ENCODE measurements at regions not wholly inside any gene's neighbourhood (a gene's known extent, or its start where the extent isn't known, plus 50 kb on each side); places are given as distances from the start of the nearest gene placed in this dataset.

GRCh38 chr9:102445906-102446305 lies 549.2 kb upstream of the CYLC2 start:
- WGBS = 60% methylated on average over 1 of the region's 1 CpG
- no peak for DNase-seq (ENCODE audit: low spot score)
- H3K27me3 ChIP-seq (ENCODE audit: control insufficient read depth in 4 of 4, insufficient read depth in 4 of 4, low read length in 3 of 4) = no peaks in the 10 kb centered on the region
- H3K9me3 ChIP-seq (ENCODE audit: control insufficient read depth in 4 of 4, low read length in 3 of 4) = peaks cover 0 to 3% (median 0%) of the 10 kb centered on the region in 4 donors
- H3K9ac ChIP-seq (ENCODE audit: low read depth in 1 of 2, low read length in 2 of 2) = no peak overlapping the region
- no peak overlapping the region for H3K4me3 ChIP-seq (ENCODE audit: low read depth in 1 of 3, low read length in 3 of 3)
- TF ChIP-seq, protein P1, sequence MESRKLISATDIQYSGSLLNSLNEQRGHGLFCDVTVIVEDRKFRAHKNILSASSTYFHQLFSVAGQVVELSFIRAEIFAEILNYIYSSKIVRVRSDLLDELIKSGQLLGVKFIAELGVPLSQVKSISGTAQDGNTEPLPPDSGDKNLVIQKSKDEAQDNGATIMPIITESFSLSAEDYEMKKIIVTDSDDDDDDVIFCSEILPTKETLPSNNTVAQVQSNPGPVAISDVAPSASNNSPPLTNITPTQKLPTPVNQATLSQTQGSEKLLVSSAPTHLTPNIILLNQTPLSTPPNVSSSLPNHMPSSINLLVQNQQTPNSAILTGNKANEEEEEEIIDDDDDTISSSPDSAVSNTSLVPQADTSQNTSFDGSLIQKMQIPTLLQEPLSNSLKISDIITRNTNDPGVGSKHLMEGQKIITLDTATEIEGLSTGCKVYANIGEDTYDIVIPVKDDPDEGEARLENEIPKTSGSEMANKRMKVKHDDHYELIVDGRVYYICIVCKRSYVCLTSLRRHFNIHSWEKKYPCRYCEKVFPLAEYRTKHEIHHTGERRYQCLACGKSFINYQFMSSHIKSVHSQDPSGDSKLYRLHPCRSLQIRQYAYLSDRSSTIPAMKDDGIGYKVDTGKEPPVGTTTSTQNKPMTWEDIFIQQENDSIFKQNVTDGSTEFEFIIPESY (IDR thresholded peaks at IDR 0.05) = no peak
- TF ChIP-seq FOXA1 (IDR thresholded peaks at IDR 0.05) = no peak
- TF ChIP-seq JUND (IDR thresholded peaks at IDR 0.05) = no peak
- no peak for TF ChIP-seq RAD21 (IDR thresholded peaks at IDR 0.05)
- TF ChIP-seq EGR1 (IDR thresholded peaks at IDR 0.05; ENCODE audit: low read depth in 2 of 2) = no peak
- no peak for TF ChIP-seq NR2F2 (IDR thresholded peaks at IDR 0.05)
- no peak for TF ChIP-seq HNF4G (IDR thresholded peaks at IDR 0.05)
- TF ChIP-seq SP1 (IDR thresholded peaks at IDR 0.05) = no peak
- no peak for TF ChIP-seq GABPA (IDR thresholded peaks at IDR 0.05 in 1 of 2, conservative IDR thresholded peaks at IDR 0.05 in 1 of 2)
- TF ChIP-seq, protein P2, sequence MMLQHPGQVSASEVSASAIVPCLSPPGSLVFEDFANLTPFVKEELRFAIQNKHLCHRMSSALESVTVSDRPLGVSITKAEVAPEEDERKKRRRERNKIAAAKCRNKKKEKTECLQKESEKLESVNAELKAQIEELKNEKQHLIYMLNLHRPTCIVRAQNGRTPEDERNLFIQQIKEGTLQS (IDR thresholded peaks at IDR 0.05) = no peak
- no peak for TF ChIP-seq CTCF (IDR thresholded peaks at IDR 0.05; ENCODE audit: low read depth, low read length, missing input control)
- no peak for TF ChIP-seq HNF4A (conservative IDR thresholded peaks at IDR 0.05)
- no peak for TF ChIP-seq MAX (IDR thresholded peaks at IDR 0.05)
- no peak for TF ChIP-seq YY1 (IDR thresholded peaks at IDR 0.05)
- TF ChIP-seq FOXA2 (IDR thresholded peaks at IDR 0.05) = no peak
- no peaks in the 10 kb centered on the region for H3K36me3 ChIP-seq (ENCODE audit: control insufficient read depth in 4 of 4, insufficient read depth in 3 of 4, low read depth in 1 of 4, low read length in 3 of 4)
- no peak overlapping the region for H3K27ac ChIP-seq (ENCODE audit: low read depth in 1 of 2, low read length in 2 of 2)
- H3K4me1 ChIP-seq (ENCODE audit: control insufficient read depth in 4 of 4, insufficient read depth in 4 of 4, low read length in 3 of 4) = no peaks in the 10 kb centered on the region

GRCh38 chr9:102445181-102445747 lies 549.9 kb upstream of the CYLC2 start:
- H3K9ac ChIP-seq (ENCODE audit: low read depth in 1 of 2, low read length in 2 of 2) = no peak overlapping the region
- no peaks in the 10 kb centered on the region for H3K4me1 ChIP-seq (ENCODE audit: control insufficient read depth in 4 of 4, insufficient read depth in 4 of 4, low read length in 3 of 4)
- DNase-seq (ENCODE audit: low spot score) = no peak
- no peak overlapping the region for H3K27ac ChIP-seq (ENCODE audit: low read depth in 1 of 2, low read length in 2 of 2)
- H3K9me3 ChIP-seq (ENCODE audit: control insufficient read depth in 4 of 4, low read length in 3 of 4) = peaks cover 0 to 3% (median 0%) of the 10 kb centered on the region in 4 donors
- peaks cover 0 to under 1% (median 0%) of the 10 kb centered on the region in 4 donors for H3K27me3 ChIP-seq (ENCODE audit: control insufficient read depth in 4 of 4, insufficient read depth in 4 of 4, low read length in 3 of 4)
- H3K4me3 ChIP-seq (ENCODE audit: low read depth in 1 of 3, low read length in 3 of 3) = no peak overlapping the region
- WGBS = 84% methylated on average over 1 of the region's 1 CpG
- no peaks in the 10 kb centered on the region for H3K36me3 ChIP-seq (ENCODE audit: control insufficient read depth in 4 of 4, insufficient read depth in 3 of 4, low read depth in 1 of 4, low read length in 3 of 4)
- TF ChIP-seq EGR1 (IDR thresholded peaks at IDR 0.05; ENCODE audit: low read depth in 2 of 2) = no peak
- no peak for TF ChIP-seq RXRA (IDR thresholded peaks at IDR 0.05)
- TF ChIP-seq FOXA1 (IDR thresholded peaks at IDR 0.05) = no peak
- TF ChIP-seq NR2F2 (IDR thresholded peaks at IDR 0.05) = no peak
- TF ChIP-seq, protein P2 (IDR thresholded peaks at IDR 0.05) = no peak
- TF ChIP-seq FOXA2 (IDR thresholded peaks at IDR 0.05) = no peak
- TF ChIP-seq RAD21 (IDR thresholded peaks at IDR 0.05) = no peak
- TF ChIP-seq YY1 (IDR thresholded peaks at IDR 0.05) = no peak
- no peak for TF ChIP-seq CTCF (IDR thresholded peaks at IDR 0.05; ENCODE audit: low read depth, low read length, missing input control)
- TF ChIP-seq, protein P1 (IDR thresholded peaks at IDR 0.05) = no peak
- no peak for TF ChIP-seq HNF4A (conservative IDR thresholded peaks at IDR 0.05)
- TF ChIP-seq GABPA (IDR thresholded peaks at IDR 0.05 in 1 of 2, conservative IDR thresholded peaks at IDR 0.05 in 1 of 2) = no peak
- no peak for TF ChIP-seq TAF1 (conservative IDR thresholded peaks at IDR 0.05)
- TF ChIP-seq MAX (IDR thresholded peaks at IDR 0.05) = no peak
- no peak for TF ChIP-seq HNF4G (IDR thresholded peaks at IDR 0.05)
- no peak for TF ChIP-seq SP1 (IDR thresholded peaks at IDR 0.05)

All from liver (tissue), 8 donors.